H7 (cell line): ENCODE measurements at regions not wholly inside any gene's neighbourhood (a gene's known extent, or its start where the extent isn't known, plus 50 kb on each side); places are given as distances from the start of the nearest gene placed in this dataset.
"Not testable (repeated sequence)": the region's sequence is repeated elsewhere in the genome, so short reads cannot be mapped to it uniquely, and the experiment has no call there.

ENCODE experiments used
- DNase-seq: peaks from one replicate; pipeline ENCODE4 v3.0.0; 2012
- H3K27me3 ChIP-seq: 2 replicates; pipeline ENCODE4 v1.6.0; 2011; ENCODE audit warnings: mild to moderate bottlenecking, low read length; ENCODE audit not compliant: control insufficient read depth, insufficient read depth
- H3K36me3 ChIP-seq: replicated peaks from 2 replicates; pipeline ENCODE4 v1.5.1; 2011; ENCODE audit warnings: low read length; ENCODE audit not compliant: control insufficient read depth, insufficient read depth
- H3K4me3 ChIP-seq: 2 replicates; pipeline ENCODE4 v1.5.1; 2011; ENCODE audit warnings: low read depth, mild to moderate bottlenecking, control low read depth, low read length, moderate library complexity; ENCODE audit not compliant: insufficient read depth

- DNase-seq = no peak
- Histone ChIP-seq H3K36me3 (no peaks in the 10 kb centered on the region), H3K27me3 (no peaks in the 10 kb centered on the region), H3K4me3 (no peak overlapping the region)
Measured at GRCh38 chr2:75432761-75433361, 127.9 kb downstream of the EVA1A start.

GRCh38 chr2:75431763-75432162, 129.0 kb downstream of the EVA1A start:
- H3K4me3 ChIP-seq = no peak overlapping the region
- no peaks in the 10 kb centered on the region for H3K36me3 ChIP-seq

GRCh38 chr2:75431276-75431675, 129.5 kb downstream of the EVA1A start:
- no peaks in the 10 kb centered on the region for H3K36me3 ChIP-seq
- H3K4me3 ChIP-seq = no peak overlapping the region
- DNase-seq = no peak
- H3K27me3 ChIP-seq = no peaks in the 10 kb centered on the region

More at GRCh38 chr2:75431763-75432162, 129.0 kb downstream of the EVA1A start:
- no peaks in the 10 kb centered on the region for H3K27me3 ChIP-seq
- DNase-seq = no peak

GRCh38 chr2:75430449-75430848, 130.3 kb downstream of the EVA1A start:
- not testable (repeated sequence) for H3K27me3 ChIP-seq, H3K4me3 ChIP-seq, DNase-seq, H3K36me3 ChIP-seq

- Histone ChIP-seq H3K4me3 (no peak overlapping the region), H3K27me3 (no peaks in the 10 kb centered on the region), H3K36me3 (no peaks in the 10 kb centered on the region)
- DNase-seq = no peak
Measured at GRCh38 chr2:75428646-75429443, 131.9 kb downstream of the EVA1A start.

GRCh38 chr2:75428060-75428459, 132.7 kb downstream of the EVA1A start:
- Histone ChIP-seq H3K27me3 (no peaks in the 10 kb centered on the region), H3K4me3 (no peak overlapping the region), H3K36me3 (no peaks in the 10 kb centered on the region)
- DNase-seq = no peak

- no peak for DNase-seq
Measured at GRCh38 chr2:75424936-75425619, 135.7 kb downstream of the EVA1A start.

GRCh38 chr2:75421986-75422385, 138.8 kb downstream of the EVA1A start:
- DNase-seq = no peak
- Histone ChIP-seq H3K4me3 (no peak overlapping the region), H3K27me3 (no peaks in the 10 kb centered on the region), H3K36me3 (no peaks in the 10 kb centered on the region)

More at GRCh38 chr2:75424936-75425619, 135.7 kb downstream of the EVA1A start:
- Histone ChIP-seq H3K27me3 (no peaks in the 10 kb centered on the region), H3K36me3 (no peaks in the 10 kb centered on the region), H3K4me3 (no peak overlapping the region)

- H3K36me3 ChIP-seq = no peaks in the 10 kb centered on the region
- DNase-seq = no peak
- H3K4me3 ChIP-seq = no peak overlapping the region
- H3K27me3 ChIP-seq = no peaks in the 10 kb centered on the region
Measured at GRCh38 chr2:75416420-75417342, 144.1 kb downstream of the EVA1A start.

- Histone ChIP-seq H3K27me3 (no peaks in the 10 kb centered on the region), H3K4me3 (no peak overlapping the region)
Measured at GRCh38 chr2:75415731-75416130, 145.0 kb downstream of the EVA1A start.

GRCh38 chr2:75415111-75415626, 145.6 kb downstream of the EVA1A start:
- Histone ChIP-seq H3K36me3 (no peaks in the 10 kb centered on the region), H3K4me3 (no peak overlapping the region), H3K27me3 (no peaks in the 10 kb centered on the region)
- no peak for DNase-seq

More at GRCh38 chr2:75415731-75416130, 145.0 kb downstream of the EVA1A start:
- H3K36me3 ChIP-seq = no peaks in the 10 kb centered on the region
- no peak for DNase-seq

GRCh38 chr2:75411574-75411973, 149.2 kb downstream of the EVA1A start:
- DNase-seq = no peak
- Histone ChIP-seq H3K27me3 (no peaks in the 10 kb centered on the region), H3K4me3 (no peak overlapping the region), H3K36me3 (no peaks in the 10 kb centered on the region)

- Histone ChIP-seq H3K4me3 (no peak overlapping the region), H3K27me3 (no peaks in the 10 kb centered on the region), H3K36me3 (no peaks in the 10 kb centered on the region)
- DNase-seq = no peak
Measured at GRCh38 chr2:75410702-75411101, 150.0 kb downstream of the EVA1A start.

- Histone ChIP-seq H3K27me3 (no peaks in the 10 kb centered on the region), H3K36me3 (no peaks in the 10 kb centered on the region), H3K4me3 (no peak overlapping the region)
- DNase-seq = no peak
Measured at GRCh38 chr2:75408771-75409170, 152.0 kb downstream of the EVA1A start.
